ENCODE measurements at regions not wholly inside any gene's neighbourhood (a gene's known extent, or its start where the extent isn't known, plus 50 kb on each side); places are given as distances from the start of the nearest gene placed in this dataset.

DNA sequence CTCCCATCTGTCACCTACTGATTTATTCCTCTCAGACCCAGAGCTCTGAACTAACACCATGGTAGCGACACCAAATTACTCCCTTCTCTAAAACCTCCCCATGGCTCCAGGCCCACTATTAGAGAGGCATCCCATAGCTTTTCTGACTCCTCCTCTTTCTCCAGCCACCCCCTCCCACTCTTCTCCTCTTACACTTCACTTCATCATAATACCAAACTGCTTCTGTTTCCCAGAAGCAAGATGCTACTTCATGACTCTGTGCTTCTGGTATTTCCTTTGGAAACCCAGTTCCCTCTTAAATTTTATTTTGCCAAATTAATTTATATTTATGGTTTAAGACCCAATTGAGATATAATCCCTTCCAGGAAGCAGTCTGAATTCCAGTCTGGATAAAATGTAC is 465.1 kb upstream of the PDZRN3 start:
- TF ChIP-seq SMC3 (IDR thresholded peaks at IDR 0.05; ENCODE audit: low read depth, low read length), result no peak
- no peak for TF ChIP-seq MAX (IDR thresholded peaks at IDR 0.05; ENCODE audit: low read depth)
- TF ChIP-seq TAF1 (IDR thresholded peaks at IDR 0.05; ENCODE audit: borderline replicate concordance, low read depth, low read length), result no peak
- TF ChIP-seq, protein P1, sequence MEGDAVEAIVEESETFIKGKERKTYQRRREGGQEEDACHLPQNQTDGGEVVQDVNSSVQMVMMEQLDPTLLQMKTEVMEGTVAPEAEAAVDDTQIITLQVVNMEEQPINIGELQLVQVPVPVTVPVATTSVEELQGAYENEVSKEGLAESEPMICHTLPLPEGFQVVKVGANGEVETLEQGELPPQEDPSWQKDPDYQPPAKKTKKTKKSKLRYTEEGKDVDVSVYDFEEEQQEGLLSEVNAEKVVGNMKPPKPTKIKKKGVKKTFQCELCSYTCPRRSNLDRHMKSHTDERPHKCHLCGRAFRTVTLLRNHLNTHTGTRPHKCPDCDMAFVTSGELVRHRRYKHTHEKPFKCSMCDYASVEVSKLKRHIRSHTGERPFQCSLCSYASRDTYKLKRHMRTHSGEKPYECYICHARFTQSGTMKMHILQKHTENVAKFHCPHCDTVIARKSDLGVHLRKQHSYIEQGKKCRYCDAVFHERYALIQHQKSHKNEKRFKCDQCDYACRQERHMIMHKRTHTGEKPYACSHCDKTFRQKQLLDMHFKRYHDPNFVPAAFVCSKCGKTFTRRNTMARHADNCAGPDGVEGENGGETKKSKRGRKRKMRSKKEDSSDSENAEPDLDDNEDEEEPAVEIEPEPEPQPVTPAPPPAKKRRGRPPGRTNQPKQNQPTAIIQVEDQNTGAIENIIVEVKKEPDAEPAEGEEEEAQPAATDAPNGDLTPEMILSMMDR (IDR thresholded peaks at IDR 0.05), result no peak
- TF ChIP-seq, protein P2, sequence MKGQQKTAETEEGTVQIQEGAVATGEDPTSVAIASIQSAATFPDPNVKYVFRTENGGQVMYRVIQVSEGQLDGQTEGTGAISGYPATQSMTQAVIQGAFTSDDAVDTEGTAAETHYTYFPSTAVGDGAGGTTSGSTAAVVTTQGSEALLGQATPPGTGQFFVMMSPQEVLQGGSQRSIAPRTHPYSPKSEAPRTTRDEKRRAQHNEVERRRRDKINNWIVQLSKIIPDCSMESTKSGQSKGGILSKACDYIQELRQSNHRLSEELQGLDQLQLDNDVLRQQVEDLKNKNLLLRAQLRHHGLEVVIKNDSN (IDR thresholded peaks at IDR 0.05; ENCODE audit: borderline replicate concordance, low read depth), result no peak
